ENCODE measurements at regions not wholly inside any gene's neighbourhood (a gene's known extent, or its start where the extent isn't known, plus 50 kb on each side); places are given as distances from the start of the nearest gene placed in this dataset.

DNA sequence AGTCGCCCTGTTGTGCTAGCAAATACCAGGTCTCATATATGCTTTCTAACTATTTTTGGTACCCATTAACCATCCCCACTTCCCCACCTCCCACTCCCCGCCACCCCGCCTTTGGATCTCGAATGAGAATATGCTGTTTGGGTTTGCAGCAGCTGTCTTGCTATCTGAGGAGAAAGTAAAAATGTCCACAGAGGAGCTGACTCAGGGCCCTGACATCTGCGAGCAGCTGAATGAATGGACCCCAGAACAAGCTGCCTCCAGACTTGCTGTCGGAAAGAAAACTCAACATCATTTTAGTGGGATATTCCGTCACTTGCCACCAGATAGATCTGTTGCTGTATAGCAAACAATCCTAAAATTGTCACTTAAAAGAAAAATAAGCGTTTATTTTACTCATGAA, 103.7 kb downstream of the LINC00237 start:
- TF ChIP-seq CTCF (IDR thresholded peaks at IDR 0.05), result no peak

GRCh38 chr20:20993372-20993771, 112.8 kb downstream of the LINC00237 start:
- Histone ChIP-seq H3K27me3 (no peaks in the 10 kb centered on the region), H3K4me3 (no peak overlapping the region), H3K27ac (no peak overlapping the region), H3K9me3 (no peaks in the 10 kb centered on the region), H3K9ac (ENCODE audit: low read depth in 2 of 2, low read length in 2 of 2) (no peak overlapping the region), H3K36me3 (no peaks in the 10 kb centered on the region), H3K4me1 (no peaks in the 10 kb centered on the region)
- intact Hi-C loops (cut with DNase I), result no loop called here
- no peak for DNase-seq
- no peak for TF ChIP-seq CTCF (IDR thresholded peaks at IDR 0.05)

More for the DNA sequence above, 103.7 kb downstream of the LINC00237 start:
- Histone ChIP-seq H3K9me3 (no peaks in the 10 kb centered on the region), H3K4me3 (no peak overlapping the region), H3K27ac (no peak overlapping the region), H3K9ac (ENCODE audit: low read depth in 2 of 2, low read length in 2 of 2) (no peak overlapping the region), H3K4me1 (no peaks in the 10 kb centered on the region), H3K27me3 (no peaks in the 10 kb centered on the region), H3K36me3 (no peaks in the 10 kb centered on the region)
- no peak for DNase-seq
- intact Hi-C loops (cut with DNase I), result no loop called here

DNA sequence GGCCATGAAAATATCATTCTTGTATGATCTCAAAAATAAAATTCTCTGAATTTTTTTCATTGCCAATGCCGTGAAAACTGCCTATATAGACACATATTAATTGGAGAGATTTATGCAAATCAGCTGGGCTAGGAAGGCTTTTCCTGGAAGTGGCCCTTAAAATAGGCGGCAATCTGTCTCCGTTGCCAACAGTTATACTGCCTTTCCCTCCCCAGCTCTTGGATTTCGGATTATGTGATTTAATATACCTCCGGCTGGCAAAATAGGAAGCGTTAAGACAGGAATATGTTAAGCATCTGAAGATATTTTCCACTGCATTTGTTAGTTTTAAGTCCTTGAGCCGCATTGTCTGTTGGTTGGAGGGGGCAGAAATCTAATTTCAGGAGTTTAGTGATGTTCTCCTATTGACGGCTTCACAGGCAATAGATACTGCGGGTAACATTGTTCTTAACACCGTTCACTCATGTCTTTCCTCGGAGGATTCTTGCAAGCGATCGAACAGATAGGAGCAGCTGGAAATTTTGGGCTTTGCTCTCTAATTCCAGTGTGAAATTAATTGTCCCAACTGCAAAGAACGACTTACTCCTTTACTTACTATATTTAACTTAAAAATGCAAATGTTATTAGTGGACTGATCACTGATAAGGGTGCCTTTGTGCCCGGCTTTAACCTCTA, 113.3 kb downstream of the LINC00237 start:
- intact Hi-C loops (cut with DNase I), result no loop called here
- DNase-seq, result no peak
- TF ChIP-seq CTCF (IDR thresholded peaks at IDR 0.05), result no peak
- no peaks in the 10 kb centered on the region for H3K36me3 ChIP-seq
- no peak overlapping the region for H3K27ac ChIP-seq
- no peaks in the 10 kb centered on the region for H3K4me1 ChIP-seq
- no peak overlapping the region for H3K9ac ChIP-seq (ENCODE audit: low read depth in 2 of 2, low read length in 2 of 2)
- H3K9me3 ChIP-seq, result no peaks in the 10 kb centered on the region
- no peaks in the 10 kb centered on the region for H3K27me3 ChIP-seq
- H3K4me3 ChIP-seq, result no peak overlapping the region

- Histone ChIP-seq H3K4me1 (no peaks in the 10 kb centered on the region), H3K9me3 (no peaks in the 10 kb centered on the region), H3K4me3 (no peak overlapping the region), H3K27me3 (no peaks in the 10 kb centered on the region), H3K36me3 (no peaks in the 10 kb centered on the region), H3K9ac (ENCODE audit: low read depth in 2 of 2, low read length in 2 of 2) (no peak overlapping the region), H3K27ac (no peak overlapping the region)
- intact Hi-C loops (cut with DNase I), result no loop called here
- no peak for TF ChIP-seq CTCF (IDR thresholded peaks at IDR 0.05)
- DNase-seq, result no peak
These were observed 113.9 kb downstream of the LINC00237 start for GRCh38 chr20:20992277-20992676.

- Histone ChIP-seq H3K27ac (no peak overlapping the region), H3K9me3 (no peaks in the 10 kb centered on the region), H3K27me3 (no peaks in the 10 kb centered on the region), H3K9ac (ENCODE audit: low read depth in 2 of 2, low read length in 2 of 2) (no peak overlapping the region), H3K4me3 (no peak overlapping the region), H3K4me1 (no peaks in the 10 kb centered on the region), H3K36me3 (no peaks in the 10 kb centered on the region)
- intact Hi-C loops (cut with DNase I), result no loop called here
- no peak for DNase-seq
- no peak for TF ChIP-seq CTCF (IDR thresholded peaks at IDR 0.05)
These were observed 117.1 kb downstream of the LINC00237 start for GRCh38 chr20:20989081-20989480.

All from colonic mucosa (tissue), 4 donors.